ENCODE measurements at regions not wholly inside any gene's neighbourhood (a gene's known extent, or its start where the extent isn't known, plus 50 kb on each side); places are given as distances from the start of the nearest gene placed in this dataset.
A peak's percentile ranks its signal among the peaks of the same experiment; 100 is the strongest.

GRCh38 chr5:120386981-120387380 lies 77.1 kb upstream of the PRR16 start:
- Mint-ChIP-seq H3K27ac (ENCODE audit: unreplicated experiment) (no peak overlapping the region), H3K36me3 (ENCODE audit: low read depth, unreplicated experiment) (no peaks in the 10 kb centered on the region), H3K4me1 (ENCODE audit: unreplicated experiment) (no peaks in the 10 kb centered on the region), H3K27me3 (ENCODE audit: unreplicated experiment) (no peaks in the 10 kb centered on the region), H3K9me3 (ENCODE audit: unreplicated experiment) (no peaks in the 10 kb centered on the region), H3K4me3 (ENCODE audit: unreplicated experiment) (no peak overlapping the region)
- DNase-seq (ENCODE audit: low spot score) = no peak
- no peak for TF ChIP-seq CTCF (IDR thresholded peaks at IDR 0.05; ENCODE audit: unreplicated experiment)

DNA sequence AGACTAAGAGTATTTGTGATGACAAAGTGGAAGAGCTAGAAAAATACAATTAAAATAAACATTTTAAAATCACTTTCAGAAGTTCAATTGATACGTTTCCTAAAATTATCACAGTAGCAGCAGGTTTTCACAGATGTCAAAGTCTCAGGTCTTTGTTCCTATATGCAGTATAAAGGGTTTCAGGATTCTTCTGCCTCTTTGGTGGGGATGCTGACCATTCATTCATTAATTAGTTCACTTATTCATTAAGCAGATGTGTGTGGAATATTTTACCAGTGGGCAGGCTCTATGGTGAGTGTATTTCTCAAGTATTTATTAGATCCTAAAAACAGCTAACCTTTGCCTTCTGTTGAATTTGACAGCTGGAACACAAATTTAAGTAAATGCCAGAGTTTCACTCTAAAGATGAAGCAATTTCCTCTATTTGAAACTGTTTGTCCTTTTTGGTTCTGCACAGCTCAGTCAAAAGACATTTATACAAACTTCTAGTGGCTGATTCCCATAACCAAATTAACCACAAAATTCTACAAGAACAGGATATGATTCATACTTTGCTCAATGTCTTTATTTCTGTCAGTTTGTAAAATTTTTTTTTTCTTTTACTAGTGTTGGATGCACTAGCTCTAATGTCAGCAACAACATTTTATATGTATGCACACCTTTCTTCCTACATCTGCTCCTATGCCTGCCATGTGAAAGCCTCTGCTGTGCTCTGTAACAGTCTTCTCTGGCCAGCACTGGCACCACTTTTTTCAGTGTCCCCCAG lies 75.9 kb upstream of the PRR16 start:
- no peak for DNase-seq (ENCODE audit: low spot score)
- Mint-ChIP-seq H3K4me1 (ENCODE audit: unreplicated experiment) (no peaks in the 10 kb centered on the region), H3K9me3 (ENCODE audit: unreplicated experiment) (no peaks in the 10 kb centered on the region), H3K27me3 (ENCODE audit: unreplicated experiment) (no peaks in the 10 kb centered on the region), H3K27ac (ENCODE audit: unreplicated experiment) (no peak overlapping the region), H3K4me3 (ENCODE audit: unreplicated experiment) (no peak overlapping the region), H3K36me3 (ENCODE audit: low read depth, unreplicated experiment) (no peaks in the 10 kb centered on the region)
- TF ChIP-seq CTCF (IDR thresholded peaks at IDR 0.05; ENCODE audit: unreplicated experiment) = no peak

DNA sequence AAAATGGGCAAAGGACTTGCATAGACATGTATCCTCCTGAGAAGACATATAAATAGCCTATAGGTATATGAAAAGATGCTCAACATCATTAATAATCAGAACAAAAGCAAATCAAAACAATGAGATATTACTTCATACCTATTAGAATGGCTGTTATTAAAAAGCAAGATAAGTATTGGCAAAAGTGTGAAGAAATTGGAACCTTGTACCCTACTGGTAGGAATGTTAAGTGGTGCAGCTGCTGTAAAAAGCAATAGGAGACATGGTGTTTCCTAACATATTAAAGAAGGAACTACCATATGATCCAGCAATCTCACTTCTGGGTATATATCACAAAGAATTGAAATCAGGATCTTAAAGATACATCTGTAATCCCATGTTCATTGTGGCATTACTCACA lies 69.8 kb upstream of the PRR16 start:
- no peak for DNase-seq (ENCODE audit: low spot score)
- Mint-ChIP-seq H3K36me3 (ENCODE audit: low read depth, unreplicated experiment) (peaks cover 6% of the 10 kb centered on the region), H3K9me3 (ENCODE audit: unreplicated experiment) (no peaks in the 10 kb centered on the region), H3K4me3 (ENCODE audit: unreplicated experiment) (no peak overlapping the region), H3K27ac (ENCODE audit: unreplicated experiment) (no peak overlapping the region), H3K4me1 (ENCODE audit: unreplicated experiment) (no peaks in the 10 kb centered on the region), H3K27me3 (ENCODE audit: unreplicated experiment) (no peaks in the 10 kb centered on the region)
- TF ChIP-seq CTCF (IDR thresholded peaks at IDR 0.05; ENCODE audit: unreplicated experiment) = peak; percentile 43

DNA sequence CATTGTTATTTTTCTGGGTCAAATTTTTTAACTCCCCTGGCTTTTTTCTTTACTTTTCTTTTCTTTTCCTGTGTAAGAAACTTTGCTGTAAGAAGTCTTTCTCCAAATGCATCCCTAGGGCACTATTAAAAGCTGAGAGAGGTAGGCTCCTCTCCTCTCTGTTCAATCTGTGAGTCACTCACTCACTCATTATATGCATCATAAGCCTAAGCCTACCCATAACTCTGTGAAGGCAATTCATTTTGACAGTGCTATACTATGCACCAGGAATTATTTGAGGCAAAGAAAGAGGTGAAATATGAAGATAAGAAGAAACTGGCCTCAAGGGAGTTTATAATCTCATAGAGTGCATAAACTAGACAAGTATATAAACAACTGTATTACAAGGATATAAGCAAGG lies 67.9 kb upstream of the PRR16 start:
- TF ChIP-seq CTCF (IDR thresholded peaks at IDR 0.05; ENCODE audit: unreplicated experiment) = no peak
- Mint-ChIP-seq H3K27ac (ENCODE audit: unreplicated experiment) (no peak overlapping the region), H3K9me3 (ENCODE audit: unreplicated experiment) (peaks cover 7% of the 10 kb centered on the region), H3K27me3 (ENCODE audit: unreplicated experiment) (no peaks in the 10 kb centered on the region), H3K36me3 (ENCODE audit: low read depth, unreplicated experiment) (peaks cover 6% of the 10 kb centered on the region), H3K4me3 (ENCODE audit: unreplicated experiment) (no peak overlapping the region), H3K4me1 (ENCODE audit: unreplicated experiment) (no peaks in the 10 kb centered on the region)
- DNase-seq (ENCODE audit: low spot score) = no peak

GRCh38 chr5:120400356-120400755 lies 63.7 kb upstream of the PRR16 start:
- H3K27me3 Mint-ChIP-seq (ENCODE audit: unreplicated experiment) = no peaks in the 10 kb centered on the region
- DNase-seq (ENCODE audit: low spot score) = no peak
- no peaks in the 10 kb centered on the region for H3K4me1 Mint-ChIP-seq (ENCODE audit: unreplicated experiment)
- no peak for TF ChIP-seq CTCF (IDR thresholded peaks at IDR 0.05; ENCODE audit: unreplicated experiment)
- H3K9me3 Mint-ChIP-seq (ENCODE audit: unreplicated experiment) = peaks cover 7% of the 10 kb centered on the region
- H3K36me3 Mint-ChIP-seq (ENCODE audit: low read depth, unreplicated experiment) = peaks cover 6% of the 10 kb centered on the region
- H3K27ac Mint-ChIP-seq (ENCODE audit: unreplicated experiment) = no peak overlapping the region
- H3K4me3 Mint-ChIP-seq (ENCODE audit: unreplicated experiment) = no peak overlapping the region
